H1 (cell line): ENCODE measurements at regions not wholly inside any gene's neighbourhood (a gene's known extent, or its start where the extent isn't known, plus 50 kb on each side); places are given as distances from the start of the nearest gene placed in this dataset.

Experiments
- CTCF ChIA-PET: fragments of 300-600 bp; sonication (Branson Sonifier 250); formaldehyde crosslinking; loops from one replicate; lab custom pipeline; 2021; ENCODE audit not compliant: partially characterized antibody; lab: Charles Lee
- POLR2A ChIA-PET: fragments of 300-600 bp; sonication (Branson Sonifier 250); formaldehyde crosslinking; loops from one replicate; lab custom pipeline; 2021; ENCODE audit warnings: inconsistent platforms; ENCODE audit not compliant: partially characterized antibody; lab: Charles Lee
- DNase-seq, 2 experiments: peaks; one replicate each; pipeline versions ENCODE4 v3.0.0 to v3.0.0-alpha.2; 2010 to 2022; ENCODE audit warnings: low spot score in 2 of 2, low read depth in 1 of 2, mixed read lengths in 1 of 2
- FAIRE-seq: peaks from 2 replicates; lab custom pipeline; 2011; peaks lifted over from hg19 to GRCh38; lab: Jason Lieb, UNC
- H2AFZ ChIP-seq: 2 replicates; pipeline ENCODE4 v1.8.1; 2012; ENCODE audit warnings: low read length, inconsistent platforms
- H2AK5ac ChIP-seq: 2 replicates; pipeline ENCODE4 v1.6.1; 2013; ENCODE audit warnings: low read depth, low read length
- H2BK120ac ChIP-seq: replicated peaks from 2 replicates; pipeline ENCODE3; 2013; ENCODE audit warnings: low read depth, low read length, inconsistent platforms
- H2BK12ac ChIP-seq: 2 replicates; pipeline ENCODE4 v1.6.1; 2013; ENCODE audit warnings: low read depth, low read length
- H2BK15ac ChIP-seq: 2 replicates; pipeline ENCODE4 v1.6.1; 2013; ENCODE audit warnings: low read length
- H2BK20ac ChIP-seq: 2 replicates; pipeline ENCODE4 v1.6.1; 2013; ENCODE audit warnings: low read length
- H2BK5ac ChIP-seq: 2 replicates; pipeline ENCODE4 v1.6.1; 2013; ENCODE audit warnings: low read depth, low read length
- H3K14ac ChIP-seq: 2 replicates; pipeline ENCODE4 v1.6.1; 2013; ENCODE audit warnings: inconsistent platforms; ENCODE audit not compliant: insufficient read length
- H3K18ac ChIP-seq: 2 replicates; pipeline ENCODE4 v1.6.1; 2013; ENCODE audit warnings: low read length; ENCODE audit errors: extremely low read depth
- H3K23ac ChIP-seq: 2 replicates; pipeline ENCODE4 v1.6.1; 2013; ENCODE audit warnings: inconsistent platforms; ENCODE audit not compliant: insufficient read length
- H3K23me2 ChIP-seq: 2 replicates; pipeline ENCODE4 v1.6.1; 2013; ENCODE audit warnings: low read depth, low read length
- H3K27ac ChIP-seq: 2 replicates; pipeline ENCODE4 v1.6.1; 2011; ENCODE audit warnings: low read depth, low read length, inconsistent platforms
- H3K27me3 ChIP-seq, 4 experiments: replicated peaks in 1 of 4; 1 replicate in 1 of 4; 2 replicates in 3 of 4; pipeline versions ENCODE4 v1.6.1 to v1.8.1; 2011 to 2013; ENCODE audit warnings: low read length in 3 of 4, mild to moderate bottlenecking in 3 of 4, inconsistent platforms in 2 of 4, mixed read lengths in 2 of 4, moderate library complexity in 1 of 4; ENCODE audit not compliant: control insufficient read depth in 3 of 4, insufficient read depth in 3 of 4; ENCODE audit errors: extremely low read depth in 1 of 4
- H3K36me3 ChIP-seq, 4 experiments: 2 replicates each; pipeline versions ENCODE4 v1.6.1 to v1.8.1; 2011 to 2013; ENCODE audit warnings: mild to moderate bottlenecking in 4 of 4, low read length in 3 of 4, moderate library complexity in 2 of 4, control low read depth in 1 of 4, inconsistent platforms in 1 of 4; ENCODE audit not compliant: insufficient read depth in 4 of 4, control insufficient read depth in 2 of 4
- H3K4ac ChIP-seq: replicated peaks from 2 replicates; pipeline ENCODE3; 2013; ENCODE audit warnings: low read length, low read depth, mixed read lengths, inconsistent platforms; ENCODE audit not compliant: insufficient read length
- H3K4me1 ChIP-seq, 4 experiments: replicated peaks in 1 of 4; 1 replicate in 1 of 4; 2 replicates in 3 of 4; pipeline versions ENCODE4 v1.6.1 to v1.8.1; 2011 to 2013; ENCODE audit warnings: low read length in 3 of 4, inconsistent platforms in 2 of 4, mixed read lengths in 1 of 4; ENCODE audit not compliant: insufficient read depth in 4 of 4, control insufficient read depth in 3 of 4
- H3K4me2 ChIP-seq, 2 experiments: 2 replicates each; pipeline versions ENCODE4 v1.6.1 to v1.8.1; 2011 to 2013; ENCODE audit warnings: low read depth in 2 of 2, low read length in 2 of 2, control low read depth in 1 of 2, inconsistent platforms in 1 of 2, mild to moderate bottlenecking in 1 of 2; ENCODE audit not compliant: insufficient read depth in 1 of 2
- H3K4me3 ChIP-seq, 4 experiments: fragments of 200-600, 300-600 bp in 1 of 4; sonication (generic), shearing (Covaris generic), sonication (Bioruptor Twin) in 1 of 4; 2 replicates each; pipeline versions ENCODE4 v1.5.1 to v1.8.1; 2011 to 2016; ENCODE audit warnings: low read length in 4 of 4, low read depth in 3 of 4, control low read depth in 2 of 4, inconsistent platforms in 2 of 4, mild to moderate bottlenecking in 2 of 4, mixed read lengths in 1 of 4, moderate library complexity in 1 of 4; ENCODE audit not compliant: insufficient read depth in 2 of 4; ENCODE audit errors: extremely low read depth in 1 of 4
- H3K56ac ChIP-seq: replicated peaks from 2 replicates; pipeline ENCODE3; 2013; ENCODE audit warnings: low read depth, mild to moderate bottlenecking, mixed read lengths, low read length, inconsistent platforms; ENCODE audit not compliant: insufficient read length
- H3K79me1 ChIP-seq: 2 replicates; pipeline ENCODE4 v1.6.1; 2013; ENCODE audit warnings: low read depth, low read length, control low read depth
- H3K79me2 ChIP-seq, 2 experiments: 2 replicates each; pipeline versions ENCODE4 v1.6.1 to v1.8.1; 2012 to 2013; ENCODE audit warnings: low read length in 2 of 2, mild to moderate bottlenecking in 2 of 2, inconsistent platforms in 1 of 2; ENCODE audit not compliant: insufficient read depth in 2 of 2, control insufficient read depth in 1 of 2
- H3K9ac ChIP-seq, 4 experiments: replicated peaks in 1 of 4; 1 replicate in 1 of 4; 2 replicates in 3 of 4; pipeline versions ENCODE4 v1.6.1 to v1.8.1; 2011 to 2013; ENCODE audit warnings: low read depth in 3 of 4, low read length in 3 of 4, control low read depth in 2 of 4, mild to moderate bottlenecking in 2 of 4, moderate library complexity in 2 of 4, inconsistent platforms in 1 of 4; ENCODE audit errors: extremely low read depth in 1 of 4
- H3K9me3 ChIP-seq, 2 experiments: 2 replicates each; pipeline versions ENCODE4 v1.6.1 to v1.8.1; 2012 to 2013; ENCODE audit warnings: mild to moderate bottlenecking in 2 of 2, moderate library complexity in 2 of 2, control low read depth in 1 of 2, inconsistent platforms in 1 of 2, low read depth in 1 of 2, low read length in 1 of 2, mixed read lengths in 1 of 2; ENCODE audit not compliant: insufficient read depth in 2 of 2
- H4K20me1 ChIP-seq, 2 experiments: replicated peaks in 1 of 2; 2 replicates each; pipeline versions ENCODE3 to v1.8.1; 2011 to 2013; ENCODE audit warnings: inconsistent platforms in 2 of 2, low read length in 2 of 2, mild to moderate bottlenecking in 1 of 2; ENCODE audit not compliant: insufficient read depth in 2 of 2, control insufficient read depth in 1 of 2
- H4K5ac ChIP-seq: 2 replicates; pipeline ENCODE4 v1.6.1; 2013; ENCODE audit warnings: low read length, low read depth, mixed read lengths, inconsistent platforms; ENCODE audit not compliant: insufficient read length
- H4K8ac ChIP-seq: 2 replicates; pipeline ENCODE4 v1.8.0; 2013; ENCODE audit warnings: mild to moderate bottlenecking, moderate library complexity, low read length, inconsistent platforms; ENCODE audit not compliant: insufficient read depth; ENCODE audit errors: extremely low read depth
- H4K91ac ChIP-seq: replicated peaks from 2 replicates; pipeline ENCODE3; 2013; ENCODE audit warnings: low read length, mixed read lengths, inconsistent platforms; ENCODE audit not compliant: insufficient read length
- BCL11A ChIP-seq, 2 experiments: IDR thresholded peaks; one replicate each; pipeline ENCODE4 v1.6.1; 2011; ENCODE audit warnings: low read depth in 2 of 2, low read length in 2 of 2, mild to moderate bottlenecking in 2 of 2
- POU5F1 ChIP-seq: IDR thresholded peaks from 2 replicates; pipeline ENCODE4 v1.6.1; 2011; ENCODE audit warnings: low read depth, mild to moderate bottlenecking, low read length, moderate library complexity
- RNF2 ChIP-seq: fragments of 200-900, 300-1000 bp; sonication (generic); IDR thresholded peaks from 2 replicates; pipeline ENCODE4 v1.7.1; 2016; ENCODE audit warnings: borderline replicate concordance, low read depth, mild to moderate bottlenecking, antibody characterized with exemption, low read length; ENCODE audit not compliant: poor library complexity, severe bottlenecking; ENCODE audit errors: missing control alignments
- SAP30 ChIP-seq: fragments of 300-600 bp; sonication (generic); IDR thresholded peaks from 2 replicates; pipeline ENCODE4 v1.7.1; 2012; ENCODE audit warnings: low read length, moderate library complexity, mild to moderate bottlenecking, inconsistent platforms; ENCODE audit not compliant: insufficient read depth, insufficient replicate concordance
- WGBS, 2 experiments: shearing (Covaris generic) in 1 of 2; methylation state at CpG; one replicate each; pipeline versions ENCODE4 v1.1.6 to v1.1.7; 2013 to 2015; ENCODE audit warnings: low lambda C conversion rate in 2 of 2, mixed read lengths in 2 of 2, inconsistent platforms in 1 of 2, low coverage in 1 of 2, missing lambda C conversion rate in 1 of 2; ENCODE audit not compliant: insufficient replicate concordance in 2 of 2, insufficient coverage in 1 of 2, insufficient read length in 1 of 2; ENCODE audit errors: extremely low coverage in 1 of 2, missing lambda C conversion rate in 1 of 2; 5-methylcytosine and 5-hydroxymethylcytosine counted together

GRCh38 chr22:48874956-48875355, 952.7 kb downstream of the BRD1 start:
- Histone ChIP-seq H3K36me3 (no peaks in the 10 kb centered on the region), H3K18ac (no peak overlapping the region), H3K23me2 (no peaks in the 10 kb centered on the region), H4K91ac (no peak overlapping the region), H2BK20ac (no peak overlapping the region), H3K79me1 (no peaks in the 10 kb centered on the region), H2BK5ac (no peak overlapping the region), H4K8ac (no peak overlapping the region), H3K4me1 (peaks cover 0 to 2% (median 0%) of the 10 kb centered on the region in 4 experiments; a peak in 1 of 7 replicates), H3K27ac (no peak overlapping the region), H3K23ac (no peak overlapping the region), H3K14ac (no peak overlapping the region), H4K5ac (no peak overlapping the region), H3K9me3 (no peaks in the 10 kb centered on the region), H3K4ac (no peak overlapping the region), H2BK12ac (no peak overlapping the region), H3K4me2 (no peak overlapping the region), H2BK15ac (no peak overlapping the region), H2BK120ac (no peak overlapping the region), H3K56ac (no peak overlapping the region), H3K27me3 (no peaks in the 10 kb centered on the region), H2AFZ (no peak overlapping the region), H3K79me2 (no peaks in the 10 kb centered on the region), H4K20me1 (no peaks in the 10 kb centered on the region), H3K9ac (no peak overlapping the region), H2AK5ac (no peak overlapping the region), H3K4me3 (no peak overlapping the region)
- ChIA-PET CTCF (interaction anchor here (0.6 to 1.6 kb wide), 3 partner anchors 8 to 128 kb away, joined by 3 to 4 read pairs (median 4); no protein-coding TSS in a partner anchor), POLR2A (no interaction called here)
- 90% methylated on average over 5 of the region's 5 CpGs; no CpG with 5 or more reads in 1 of the 2 experiments for WGBS, 2 experiments
- FAIRE-seq (no peak), DNase-seq (no peak)
- TF ChIP-seq RNF2 (no peak), SAP30 (no peak), POU5F1 (no peak), BCL11A (IDR thresholded peaks at IDR 0.05; ENCODE audit: low read depth in 2 of 2, low read length in 2 of 2) (no peak)
